HG03342 (cell line): ENCODE measurements at regions not wholly inside any gene's neighbourhood (a gene's known extent, or its start where the extent isn't known, plus 50 kb on each side); places are given as distances from the start of the nearest gene placed in this dataset.

ENCODE experiments used
- ATAC-seq: cut with Tn5 transposase; IDR thresholded peaks from one replicate; pipeline ENCODE4 v1.9.1; 2021; ENCODE audit warnings: mild to moderate bottlenecking, moderate library complexity; ENCODE audit not compliant: unreplicated experiment

DNA sequence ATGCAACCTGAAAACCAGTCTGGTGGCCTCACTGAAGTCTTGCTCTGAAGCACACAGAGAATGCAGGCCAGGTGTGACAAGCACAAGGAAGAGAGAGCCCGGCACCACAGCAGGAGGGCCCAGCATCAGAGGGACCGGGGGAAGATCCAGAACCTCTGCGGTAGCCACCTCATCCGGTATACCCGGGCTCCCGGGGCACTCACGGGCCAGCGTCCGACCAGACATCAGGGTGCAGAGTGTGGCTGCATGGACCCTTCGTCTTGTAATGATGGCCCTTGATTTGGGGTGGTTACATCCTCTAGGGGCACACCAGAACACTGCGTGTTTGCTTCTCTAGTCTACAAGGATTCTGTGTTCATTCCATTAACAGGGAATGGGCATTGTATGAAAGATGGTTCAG lies 406.0 kb downstream of the GADD45G start:
- ATAC-seq = no peak

DNA sequence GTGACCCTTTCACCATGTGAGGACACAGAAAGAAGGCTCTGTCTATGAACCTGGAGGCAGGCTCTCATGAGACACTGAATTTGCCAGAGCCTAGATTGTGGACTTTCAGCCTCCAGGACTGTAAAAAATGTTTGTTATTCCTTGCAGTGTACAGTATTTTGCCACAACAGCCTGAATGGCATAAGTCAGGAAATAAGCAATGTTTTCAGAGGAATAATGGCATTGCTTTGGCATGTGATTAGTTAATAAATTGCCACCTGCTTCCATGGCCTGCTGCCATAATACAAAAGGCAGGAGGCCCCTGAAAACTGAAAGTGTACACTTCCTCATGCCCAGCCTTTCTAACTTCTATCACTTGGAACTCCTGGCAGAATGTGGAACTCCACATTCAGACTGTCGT lies 408.1 kb downstream of the GADD45G start:
- no peak for ATAC-seq

DNA sequence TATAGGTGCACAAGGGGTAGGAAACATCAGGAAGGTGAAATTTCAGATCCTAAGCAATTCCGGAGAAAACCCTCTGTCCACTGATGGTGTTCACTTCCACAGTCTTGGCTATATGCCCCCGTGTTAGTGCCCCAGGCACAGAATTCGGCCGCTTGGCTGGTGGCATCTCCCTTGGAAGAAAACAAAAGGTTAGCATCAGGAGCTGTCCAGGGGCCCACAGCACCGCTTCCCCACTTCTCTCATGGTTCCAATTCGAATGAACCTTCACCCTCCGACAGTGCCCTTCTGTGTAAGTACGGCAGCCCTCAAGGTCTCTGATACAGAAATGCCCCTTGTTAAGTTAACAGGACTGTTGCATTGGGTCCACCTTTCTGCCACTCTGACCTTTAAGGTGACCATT lies 409.0 kb downstream of the GADD45G start:
- ATAC-seq = no peak

DNA sequence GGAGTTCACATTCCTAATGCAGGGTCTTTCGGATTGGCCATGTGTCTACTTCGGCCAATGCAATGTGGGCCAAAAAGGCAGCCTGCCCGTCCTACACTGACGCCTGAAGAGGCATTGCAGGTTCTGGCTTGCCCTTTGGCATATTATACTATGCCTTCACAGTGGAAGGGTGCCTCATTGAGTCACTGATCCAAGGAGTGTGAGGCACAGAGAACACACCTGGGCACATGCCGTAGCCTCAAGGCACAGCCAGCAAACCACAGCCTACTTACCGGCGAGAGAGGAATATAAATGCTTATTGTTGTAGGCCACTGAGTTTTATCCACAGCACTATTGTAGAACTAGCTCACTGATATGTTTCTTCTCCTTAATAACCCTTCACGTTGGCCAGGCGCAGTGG lies 409.6 kb downstream of the GADD45G start:
- ATAC-seq = no peak

DNA sequence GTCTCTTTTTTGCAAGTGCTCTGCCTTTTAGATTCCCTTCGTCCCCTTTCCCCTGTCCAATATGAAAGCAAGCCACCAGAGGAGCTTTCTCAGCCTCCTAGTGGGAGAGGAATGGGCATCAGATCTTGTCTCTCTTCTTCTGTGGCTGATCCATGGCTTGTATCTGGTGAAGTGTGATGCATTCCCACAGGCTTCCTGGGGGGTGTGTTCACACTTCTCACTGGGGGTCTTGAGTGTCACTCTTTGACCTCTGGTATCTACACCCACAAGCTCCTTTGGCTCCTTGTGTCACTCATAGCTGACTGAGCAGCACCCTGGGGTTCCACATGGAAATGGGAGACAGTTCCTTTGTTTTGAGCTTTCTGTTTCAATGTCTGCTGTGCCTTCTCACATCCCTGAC lies 411.5 kb downstream of the GADD45G start:
- ATAC-seq = no peak

DNA sequence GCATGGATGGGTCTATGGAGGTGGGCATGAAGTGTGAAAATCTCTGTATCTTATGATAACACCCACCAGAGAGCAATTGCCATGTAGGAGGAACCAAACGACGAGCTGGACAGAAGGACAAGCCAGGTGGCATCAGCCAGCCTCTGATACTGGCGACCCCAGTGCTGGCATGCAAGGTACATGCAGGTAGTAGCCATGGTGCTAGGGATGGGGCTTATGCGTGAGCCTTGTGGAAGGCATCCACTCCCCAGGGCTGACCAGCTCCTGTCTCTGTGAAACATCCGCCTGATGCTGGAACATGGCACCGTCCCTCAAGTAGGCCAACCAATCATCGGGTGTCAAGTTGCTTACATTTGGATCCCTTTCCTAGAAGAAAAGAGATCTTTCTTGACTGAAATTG lies 412.9 kb downstream of the GADD45G start:
- no peak for ATAC-seq

DNA sequence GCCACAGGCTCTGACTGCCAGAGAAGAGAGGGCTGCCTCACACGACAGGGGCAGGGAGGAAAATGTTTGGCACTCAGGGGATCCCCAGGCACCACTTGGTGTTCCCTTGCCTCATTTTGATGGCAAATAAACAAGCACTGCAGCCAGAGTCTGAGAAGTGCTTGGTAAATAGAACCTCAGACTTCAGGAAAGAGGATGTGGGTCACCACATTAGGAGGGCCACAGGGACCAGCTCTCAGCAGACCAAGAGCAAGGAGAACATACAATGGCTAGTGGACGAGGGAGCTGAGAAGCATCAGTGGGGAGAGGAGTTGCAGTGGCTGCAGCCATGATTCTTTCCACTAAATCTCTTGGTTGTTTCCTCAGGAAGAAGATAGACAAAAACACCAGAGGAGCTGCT lies 413.9 kb downstream of the GADD45G start:
- no peak for ATAC-seq

DNA sequence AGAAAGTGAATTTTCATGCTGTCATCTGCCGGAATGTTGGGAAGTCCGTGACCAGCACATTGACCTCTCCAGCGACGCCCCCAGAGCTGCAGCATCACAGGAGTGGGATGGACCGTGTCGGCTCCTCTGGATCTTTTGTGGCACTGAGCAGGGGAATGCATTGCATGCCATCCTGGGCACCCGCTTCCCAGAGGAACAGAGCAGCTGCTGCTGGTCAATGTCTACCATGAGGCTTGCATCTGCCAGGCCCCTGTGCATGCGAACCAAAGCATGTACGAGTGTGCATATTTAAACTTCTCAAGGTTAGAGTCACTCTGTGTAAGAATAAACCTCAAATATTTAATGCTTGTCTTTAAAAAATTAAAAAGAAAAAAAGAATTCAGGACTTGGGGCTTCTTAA lies 414.8 kb downstream of the GADD45G start:
- ATAC-seq = no peak

DNA sequence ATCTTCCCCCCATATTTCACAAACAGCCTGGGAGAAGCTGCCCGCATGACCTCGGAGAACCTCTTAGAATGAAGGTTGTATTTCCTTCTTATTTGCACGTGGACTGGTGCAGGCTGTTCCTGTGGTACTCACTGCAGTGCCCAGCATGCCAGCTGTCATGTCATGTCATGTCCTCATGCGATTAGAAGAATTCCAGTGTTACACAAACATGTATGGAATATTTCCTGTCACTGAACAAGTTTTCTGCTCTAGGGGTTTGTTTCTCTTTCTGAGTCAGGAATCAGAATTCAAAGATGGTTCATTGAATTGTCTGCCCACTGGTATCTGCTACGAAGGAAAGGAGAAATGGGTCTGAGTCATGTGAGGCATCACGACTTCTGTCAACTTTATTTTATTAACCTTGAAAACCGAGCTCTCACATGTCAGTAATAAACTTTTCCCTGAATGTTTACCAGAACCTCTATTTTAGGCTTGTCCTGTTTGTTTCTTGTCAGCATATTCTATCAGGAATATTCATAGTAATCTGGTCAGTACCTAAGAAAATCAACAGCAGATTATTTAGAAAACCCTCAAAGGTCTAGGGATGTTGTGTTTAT lies 415.6 kb downstream of the GADD45G start:
- ATAC-seq = no peak

DNA sequence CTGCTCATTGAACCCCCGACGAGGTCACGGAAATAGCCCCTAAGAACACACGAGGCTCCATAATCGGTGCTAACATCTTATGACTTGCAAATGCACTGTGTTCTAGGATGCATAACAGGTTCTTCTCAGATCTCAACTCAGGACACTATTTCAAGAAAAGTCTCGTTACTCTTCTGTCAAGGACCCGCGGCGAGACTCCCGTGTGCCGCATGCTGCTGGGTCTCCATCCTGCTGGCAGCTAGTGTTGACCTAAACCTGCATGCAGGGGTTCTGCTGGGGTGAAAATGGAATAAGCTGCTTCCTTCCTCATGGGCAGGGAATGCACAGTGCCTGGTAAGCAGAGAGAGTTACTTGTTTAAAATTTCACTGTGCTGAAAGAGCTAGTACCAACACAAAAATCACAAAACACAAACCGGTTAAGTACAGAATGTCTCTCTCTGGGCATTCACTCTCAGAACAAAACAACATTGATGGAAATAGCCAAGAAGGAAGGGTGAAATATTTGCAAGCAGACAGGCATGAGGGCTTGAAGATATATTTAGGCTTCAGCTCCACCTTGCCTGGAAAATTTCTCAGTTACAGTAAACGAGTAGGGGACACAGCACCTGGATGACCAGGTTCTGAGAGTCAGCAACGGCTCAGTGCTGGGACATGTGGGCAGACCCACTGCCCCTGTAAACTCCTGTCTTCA lies 416.5 kb downstream of the GADD45G start:
- no peak for ATAC-seq

DNA sequence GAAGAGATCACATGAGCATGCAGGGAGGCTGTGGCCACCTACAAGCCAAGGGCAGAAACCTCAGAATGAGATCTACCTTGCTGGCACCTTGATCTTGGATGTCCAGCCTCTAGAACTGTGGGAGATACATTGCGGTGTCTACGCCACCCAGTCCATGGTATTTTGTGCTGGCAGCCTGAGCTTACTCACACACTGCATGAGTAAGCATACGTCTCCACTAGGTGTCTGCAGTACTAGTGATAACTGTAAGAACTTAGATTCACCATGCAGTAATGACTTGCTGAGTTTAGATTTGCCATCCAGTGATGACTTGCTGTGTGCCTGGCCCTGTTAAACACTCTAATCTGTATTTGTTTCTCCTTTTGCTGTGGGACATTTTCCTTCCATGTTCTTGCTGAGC lies 417.7 kb downstream of the GADD45G start:
- ATAC-seq = no peak

DNA sequence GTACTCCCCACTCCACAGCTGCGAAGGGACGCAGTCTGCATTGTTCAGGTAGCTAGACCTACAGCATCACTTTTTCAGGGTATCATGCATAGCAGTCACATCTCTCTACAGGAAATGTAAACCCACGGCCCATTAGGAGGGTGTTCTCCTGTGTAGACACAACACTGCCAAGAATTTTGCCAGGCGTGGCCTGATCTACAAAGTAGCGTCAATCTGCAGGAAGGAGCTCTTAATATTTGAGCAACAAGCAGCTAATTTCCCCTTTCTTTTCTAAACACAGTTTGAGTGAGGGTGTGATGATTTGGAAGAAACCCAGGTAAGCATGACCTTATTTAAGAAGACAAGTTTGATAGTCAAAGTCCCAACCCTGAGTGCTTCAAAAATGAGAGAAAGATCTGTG lies 419.0 kb downstream of the GADD45G start:
- ATAC-seq = no peak

DNA sequence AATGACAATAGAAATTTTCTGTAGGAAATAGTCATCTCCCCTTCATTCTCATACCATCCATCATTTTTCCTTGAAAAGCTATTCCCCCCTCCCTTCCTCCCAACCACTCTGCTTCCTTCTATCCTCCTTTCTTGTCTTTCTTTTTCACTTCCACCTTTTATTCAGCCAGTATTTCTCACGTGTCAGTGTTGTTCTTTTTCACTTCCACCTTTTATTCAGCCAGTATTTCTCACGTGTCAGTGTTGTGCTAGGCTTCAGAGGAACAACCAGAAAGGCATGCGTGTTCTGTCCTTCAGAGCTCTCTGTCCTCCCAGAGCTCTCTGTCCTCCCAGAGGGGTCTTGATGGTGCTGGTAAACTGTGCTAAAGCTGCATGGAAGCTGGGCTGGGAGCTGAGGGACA lies 419.6 kb downstream of the GADD45G start:
- no peak for ATAC-seq

DNA sequence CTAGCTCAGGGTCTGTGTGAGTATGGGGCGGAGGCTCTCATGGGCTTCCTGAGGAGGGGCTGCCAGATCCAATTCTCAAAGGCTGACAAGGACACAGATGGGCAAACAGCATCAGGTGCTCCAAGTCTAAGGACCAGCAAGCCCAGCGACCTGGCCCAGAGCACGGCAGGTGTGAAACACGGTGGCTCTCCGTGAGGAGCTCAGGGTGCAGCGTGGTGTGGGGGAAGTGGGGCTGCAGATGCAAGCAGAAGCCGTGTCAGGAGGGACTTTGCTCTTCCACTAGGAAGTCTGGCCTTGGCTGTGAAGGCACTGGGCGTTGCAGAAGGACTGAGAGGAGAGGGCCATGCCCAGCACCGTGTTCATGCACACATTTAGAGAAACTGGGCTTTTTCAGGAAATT lies 420.0 kb downstream of the GADD45G start:
- ATAC-seq = no peak

DNA sequence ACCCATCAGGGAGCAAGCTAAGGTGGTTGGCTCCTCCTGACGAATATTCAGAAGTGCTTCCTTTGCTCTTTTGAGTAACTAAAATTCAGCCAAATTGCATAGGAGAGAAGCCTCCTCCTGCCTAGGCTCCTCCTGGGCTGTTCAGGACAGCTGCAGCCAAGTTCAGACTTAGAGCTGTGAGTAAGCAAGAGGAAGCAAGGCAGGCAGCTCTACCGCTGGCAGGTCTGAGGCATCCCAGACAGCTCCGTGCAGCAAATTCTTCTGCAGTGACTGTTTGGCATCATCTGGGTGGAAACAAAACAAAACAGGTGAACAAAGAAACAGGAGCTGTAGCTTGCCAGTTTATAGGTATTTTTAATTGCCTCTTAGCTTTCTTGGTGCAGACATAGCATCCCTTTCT lies 421.0 kb downstream of the GADD45G start:
- no peak for ATAC-seq

DNA sequence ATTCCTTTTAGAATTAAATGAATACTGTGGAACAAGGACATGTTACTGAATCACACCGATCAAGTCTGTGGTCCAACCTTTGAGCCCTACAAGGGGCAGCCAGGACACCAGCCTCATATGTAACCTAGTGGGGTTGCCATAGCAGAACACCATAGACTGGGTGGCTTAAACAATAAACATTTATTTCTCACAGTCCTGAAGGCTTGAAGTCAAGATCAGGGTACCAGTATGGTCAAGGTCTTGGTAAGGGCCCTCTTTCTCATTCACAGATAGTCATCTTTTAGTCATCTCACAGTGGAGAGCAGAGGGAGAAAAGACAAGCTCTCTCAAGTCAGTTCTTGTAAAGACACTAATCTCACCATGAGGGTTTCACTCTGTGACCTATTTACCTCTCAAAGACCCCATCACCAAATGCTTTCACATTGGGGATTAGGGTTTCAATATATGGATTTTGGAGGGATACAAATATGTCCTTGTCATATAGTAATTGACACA lies 422.5 kb downstream of the GADD45G start:
- no peak for ATAC-seq

DNA sequence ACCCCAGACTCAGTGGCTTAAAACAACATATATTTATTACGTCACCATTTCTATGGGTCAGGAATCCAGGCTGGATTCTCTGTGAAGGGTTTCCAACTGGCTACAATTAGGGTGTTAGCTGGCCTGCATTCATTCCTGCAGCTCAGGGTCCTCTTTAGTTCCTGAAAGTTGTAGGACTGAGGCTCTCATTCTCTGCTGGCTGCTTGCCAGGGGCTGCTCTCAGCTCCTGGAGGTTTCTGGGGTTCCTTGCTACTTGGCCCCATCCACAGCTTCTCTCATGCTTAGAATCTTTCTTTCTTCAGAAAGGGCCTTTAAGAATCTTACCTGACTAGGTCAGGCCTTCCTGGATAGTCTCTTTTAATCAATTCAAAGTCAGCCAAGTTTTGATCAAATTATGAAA lies 424.6 kb downstream of the GADD45G start:
- ATAC-seq = no peak

DNA sequence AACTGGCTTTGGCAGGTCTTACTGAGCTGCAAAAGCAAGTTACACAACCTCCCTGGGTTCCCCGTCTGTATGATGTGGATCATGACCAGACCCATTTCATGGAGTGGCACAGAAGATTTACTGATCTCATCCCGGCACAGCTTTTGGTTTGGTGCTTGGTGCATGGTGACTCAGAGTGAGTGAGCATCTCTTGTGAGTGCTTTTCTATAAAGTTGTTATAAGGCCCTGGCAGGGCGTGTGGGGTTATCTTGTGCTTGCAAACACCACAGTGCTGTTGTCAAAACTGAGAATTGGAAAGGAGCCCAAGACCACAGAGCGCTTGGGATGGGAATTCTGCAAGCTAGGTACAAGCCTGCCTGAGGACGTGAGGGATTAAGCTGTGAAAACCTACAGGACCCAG lies 425.2 kb downstream of the GADD45G start:
- ATAC-seq = no peak

DNA sequence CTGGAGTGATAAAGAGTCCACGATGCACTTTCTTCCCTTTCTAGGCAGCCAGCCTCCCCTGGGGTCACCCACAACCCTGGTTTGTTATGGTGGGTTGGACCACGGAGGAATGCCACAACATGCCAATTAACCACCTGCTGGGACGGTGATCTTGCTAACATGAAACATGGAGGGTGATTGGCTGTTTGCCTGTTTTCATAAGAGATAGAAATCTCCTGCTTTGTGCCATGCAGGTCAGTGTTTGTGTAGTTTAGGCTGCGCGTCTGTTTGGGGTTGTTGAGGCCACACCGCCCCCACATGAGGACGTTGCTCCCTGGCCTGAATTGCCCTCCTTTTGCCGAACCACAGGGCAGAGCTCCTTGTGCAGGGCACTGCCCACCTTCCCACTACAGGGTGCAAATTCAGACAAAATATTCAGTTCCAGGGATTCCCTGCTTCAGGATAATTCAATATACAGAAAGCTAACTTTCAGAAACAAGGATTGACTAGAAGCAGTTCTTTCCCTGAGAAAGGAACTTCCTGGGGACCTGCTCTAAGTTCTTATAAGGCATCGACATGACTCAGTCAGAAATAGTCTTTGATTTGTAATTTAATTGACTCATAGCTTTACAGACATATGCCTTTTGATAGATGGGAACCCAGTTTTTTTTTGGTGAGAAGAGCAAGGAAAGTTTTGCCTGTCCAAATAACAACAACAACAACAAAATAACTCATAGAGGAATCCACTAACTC lies 427.6 kb downstream of the GADD45G start:
- no peak for ATAC-seq

DNA sequence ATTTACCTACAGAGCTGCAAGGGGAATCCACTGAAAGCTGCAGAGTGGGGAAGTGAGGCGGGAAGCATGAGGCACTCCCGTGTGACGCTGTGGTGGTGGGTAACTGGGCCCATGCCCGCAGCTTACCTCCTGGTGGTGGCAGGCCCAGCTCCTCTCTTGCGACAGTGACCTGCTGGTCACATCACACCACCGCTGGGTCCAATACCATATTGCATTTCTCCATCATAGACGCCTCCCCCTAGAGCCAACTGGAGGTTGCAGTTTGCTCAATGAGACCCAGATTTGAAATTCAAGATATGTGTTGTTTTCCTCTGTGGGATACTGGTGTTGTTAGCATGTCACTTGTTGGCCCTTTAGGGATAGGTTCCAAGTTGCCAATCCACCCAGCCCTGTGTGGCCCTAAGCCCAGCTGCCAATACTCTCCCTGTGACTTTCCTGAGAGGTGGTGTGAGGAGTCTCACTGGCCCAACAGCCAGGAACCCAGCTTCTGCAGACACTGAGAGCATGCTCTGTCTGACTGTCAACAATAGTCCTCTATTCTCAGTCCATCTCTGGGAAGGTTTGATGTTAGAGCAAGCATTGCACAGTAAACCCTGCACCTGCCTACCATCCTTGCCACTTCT lies 428.3 kb downstream of the GADD45G start:
- ATAC-seq = no peak

DNA sequence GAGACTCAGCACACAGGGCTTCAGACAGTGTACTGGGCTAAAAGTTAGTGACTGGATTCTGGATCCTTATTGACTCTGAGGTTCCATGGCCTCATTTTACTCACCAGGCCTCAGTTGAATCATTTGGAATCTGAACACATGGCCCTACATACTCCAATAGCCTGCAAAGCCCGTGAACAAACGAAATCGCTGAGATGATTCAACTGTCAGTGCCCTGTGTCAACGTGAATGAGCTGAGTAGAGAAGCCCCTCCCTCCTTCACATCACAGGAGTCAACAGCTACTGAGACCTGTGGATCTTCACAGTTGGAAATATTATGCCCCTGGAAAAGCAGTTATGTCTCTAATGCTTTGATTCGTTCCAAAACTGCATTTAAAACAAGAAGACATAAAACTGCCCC lies 429.3 kb downstream of the GADD45G start:
- ATAC-seq = no peak

DNA sequence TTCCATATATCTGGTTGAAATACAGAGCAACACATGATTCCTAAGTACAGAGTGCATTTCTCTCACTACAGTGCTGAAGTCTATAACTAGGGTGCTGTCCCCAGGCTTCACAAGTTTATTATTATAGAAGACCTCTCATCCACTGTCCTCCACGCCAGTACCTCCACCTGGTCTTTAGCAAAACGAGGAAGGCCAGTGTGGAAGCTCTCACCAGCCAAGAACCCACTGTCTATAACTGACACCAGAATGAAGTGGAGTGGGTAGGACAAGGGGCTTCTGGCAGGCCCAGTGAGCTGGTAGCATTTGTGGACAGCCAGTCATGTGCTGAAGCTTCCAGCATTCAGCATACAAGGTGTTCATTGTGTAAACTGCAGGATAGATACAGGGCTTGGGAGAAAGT lies 430.7 kb downstream of the GADD45G start:
- ATAC-seq = no peak
